B cell (primary cell): ENCODE measurements at regions not wholly inside any gene's neighbourhood (a gene's known extent, or its start where the extent isn't known, plus 50 kb on each side); places are given as distances from the start of the nearest gene placed in this dataset.

Source experiments
- EZH2 ChIP-seq: IDR thresholded peaks from 2 replicates; pipeline ENCODE4 v1.6.1; 2012; ENCODE audit warnings: borderline replicate concordance, low read depth, mild to moderate bottlenecking, moderate library complexity, low read length; ENCODE audit not compliant: insufficient read depth, poor library complexity, severe bottlenecking
- TF ChIP-seq, protein P1 (sequence below): fragments of 200-600 bp; IDR thresholded peaks from one replicate; pipeline ENCODE4 v1.8.0; 2022; ENCODE audit warnings: antibody characterized with exemption, mild to moderate bottlenecking

GRCh38 chr9:105969636-105970035 is 275.3 kb downstream of the TMEM38B start:
- TF ChIP-seq, protein P1, sequence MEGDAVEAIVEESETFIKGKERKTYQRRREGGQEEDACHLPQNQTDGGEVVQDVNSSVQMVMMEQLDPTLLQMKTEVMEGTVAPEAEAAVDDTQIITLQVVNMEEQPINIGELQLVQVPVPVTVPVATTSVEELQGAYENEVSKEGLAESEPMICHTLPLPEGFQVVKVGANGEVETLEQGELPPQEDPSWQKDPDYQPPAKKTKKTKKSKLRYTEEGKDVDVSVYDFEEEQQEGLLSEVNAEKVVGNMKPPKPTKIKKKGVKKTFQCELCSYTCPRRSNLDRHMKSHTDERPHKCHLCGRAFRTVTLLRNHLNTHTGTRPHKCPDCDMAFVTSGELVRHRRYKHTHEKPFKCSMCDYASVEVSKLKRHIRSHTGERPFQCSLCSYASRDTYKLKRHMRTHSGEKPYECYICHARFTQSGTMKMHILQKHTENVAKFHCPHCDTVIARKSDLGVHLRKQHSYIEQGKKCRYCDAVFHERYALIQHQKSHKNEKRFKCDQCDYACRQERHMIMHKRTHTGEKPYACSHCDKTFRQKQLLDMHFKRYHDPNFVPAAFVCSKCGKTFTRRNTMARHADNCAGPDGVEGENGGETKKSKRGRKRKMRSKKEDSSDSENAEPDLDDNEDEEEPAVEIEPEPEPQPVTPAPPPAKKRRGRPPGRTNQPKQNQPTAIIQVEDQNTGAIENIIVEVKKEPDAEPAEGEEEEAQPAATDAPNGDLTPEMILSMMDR, result no peak
- no peak for TF ChIP-seq EZH2
